ENCODE measurements at regions not wholly inside any gene's neighbourhood (a gene's known extent, or its start where the extent isn't known, plus 50 kb on each side); places are given as distances from the start of the nearest gene placed in this dataset.

DNA sequence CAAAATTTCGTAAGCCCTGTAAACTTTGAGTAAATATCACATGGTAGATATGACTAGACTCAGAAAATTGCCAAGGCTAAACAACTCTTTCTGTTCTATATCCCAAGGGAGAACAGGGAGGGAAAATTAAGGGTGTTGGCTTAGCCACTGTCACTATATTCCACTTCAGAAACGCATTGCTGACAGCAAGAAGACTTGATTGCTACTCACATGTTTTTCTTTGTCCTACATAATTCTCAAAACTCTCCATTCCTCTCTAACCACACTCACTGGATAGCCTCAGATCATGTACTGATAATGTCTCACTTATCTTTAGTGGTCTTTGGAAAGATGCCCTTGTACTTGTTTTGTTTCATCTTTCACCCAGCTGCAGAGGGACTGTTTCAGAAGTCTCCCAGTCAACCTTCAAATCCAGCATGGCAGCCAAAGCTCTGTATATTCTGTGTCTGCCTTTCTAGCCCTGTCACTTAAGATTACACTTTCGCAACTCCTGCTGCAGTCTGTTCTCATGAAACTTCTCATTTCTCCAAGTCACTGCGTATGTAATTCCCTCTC, 582.4 kb upstream of the FZD8 start:
- peak; percentile 53 for DNase-seq (ENCODE audit: low read depth)

- no peak for DNase-seq (ENCODE audit: low read depth)
Observed at GRCh38 chr10:36221101-36221500, 579.0 kb upstream of the FZD8 start.

- no peak for DNase-seq (ENCODE audit: low read depth)
Observed at GRCh38 chr10:36220151-36220550, 578.1 kb upstream of the FZD8 start.

- DNase-seq (ENCODE audit: low read depth) = no peak
Observed at GRCh38 chr10:36211856-36212255, 569.8 kb upstream of the FZD8 start.

GRCh38 chr10:36209480-36209879, 567.4 kb upstream of the FZD8 start:
- DNase-seq (ENCODE audit: low read depth) = no peak

- DNase-seq (ENCODE audit: low read depth) = no peak
Observed at GRCh38 chr10:36202881-36203280, 560.8 kb upstream of the FZD8 start.

DNA sequence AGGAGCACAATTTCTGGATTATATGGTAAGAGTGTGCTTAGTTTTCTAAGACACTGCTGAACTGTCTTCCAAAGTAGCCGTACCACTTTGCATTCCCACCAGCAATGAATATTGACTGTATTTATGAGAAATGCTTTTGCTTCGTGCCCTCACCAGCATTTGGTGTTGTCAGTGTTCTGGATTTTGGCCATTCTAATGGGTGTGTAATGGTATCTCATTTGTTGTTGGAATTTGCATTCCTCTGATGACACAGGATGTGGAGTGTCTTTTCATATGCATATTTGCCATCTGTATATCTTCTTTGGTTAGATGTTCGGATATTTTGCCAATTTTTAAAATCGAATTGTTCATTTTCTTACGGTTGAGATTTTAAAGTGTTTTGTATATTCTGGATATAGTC, 558.5 kb upstream of the FZD8 start:
- DNase-seq (ENCODE audit: low read depth) = peak; percentile 6

DNA sequence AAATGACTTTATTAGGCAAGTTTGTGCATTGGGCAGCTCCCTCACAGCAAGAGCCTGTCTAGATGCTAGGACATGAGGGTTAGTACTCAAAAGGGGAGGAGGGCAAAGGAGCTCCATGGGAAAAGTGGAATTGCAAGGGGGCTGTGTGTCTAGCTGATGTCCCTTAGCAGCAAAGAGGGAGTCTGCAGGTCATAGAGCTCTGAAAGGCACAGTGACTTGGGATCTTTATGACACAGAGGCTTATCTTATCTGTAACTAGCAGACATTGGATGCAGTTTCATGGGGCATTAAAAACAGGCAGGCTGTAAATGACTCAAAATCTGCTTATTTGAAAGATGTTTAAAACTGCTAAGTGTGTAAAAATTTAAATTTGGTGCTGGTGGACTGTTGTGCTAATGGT, 556.2 kb upstream of the FZD8 start:
- DNase-seq (ENCODE audit: low read depth) = no peak

DNA sequence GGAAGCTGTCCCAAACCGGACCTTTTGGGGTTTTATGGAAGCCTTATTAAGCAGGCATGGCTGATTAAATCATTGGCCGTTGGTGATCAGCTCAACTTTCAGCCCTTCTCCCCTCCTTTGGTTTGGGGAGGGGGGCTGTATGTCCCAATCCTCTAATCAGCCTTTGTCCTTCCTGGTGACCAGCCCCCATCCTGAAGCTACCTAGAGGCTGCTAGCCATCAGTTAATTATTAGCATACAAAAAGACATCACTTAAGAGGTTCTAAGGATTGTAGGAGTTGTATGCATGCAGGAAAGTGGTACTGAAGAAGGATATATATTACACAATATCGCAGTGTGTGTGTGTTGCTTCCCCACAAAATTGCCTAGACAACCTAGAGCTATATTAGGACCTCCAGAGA, 553.3 kb upstream of the FZD8 start:
- DNase-seq (ENCODE audit: low read depth) = no peak

DNA sequence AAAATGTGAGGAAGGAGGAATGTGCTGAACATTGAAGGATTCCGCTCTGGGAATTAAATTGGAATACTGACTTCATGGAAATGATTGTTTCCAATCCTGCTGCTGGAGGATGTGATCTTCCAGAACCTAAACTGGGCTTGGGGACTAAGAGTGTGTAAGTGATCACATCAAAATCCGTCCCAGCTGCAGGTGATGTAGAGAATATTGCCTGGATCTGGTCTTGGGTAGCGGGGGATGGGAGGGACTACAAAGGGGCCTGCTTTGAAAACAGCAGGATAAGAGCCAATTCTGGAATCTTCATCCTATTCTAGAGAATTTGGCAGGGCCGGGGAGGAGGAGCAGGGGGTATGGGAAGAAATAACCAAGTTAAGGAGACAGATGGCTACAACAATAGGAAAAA, 552.2 kb upstream of the FZD8 start:
- DNase-seq (ENCODE audit: low read depth) = no peak

GRCh38 chr10:36191009-36191408, 548.9 kb upstream of the FZD8 start:
- DNase-seq (ENCODE audit: low read depth) = no peak

DNA sequence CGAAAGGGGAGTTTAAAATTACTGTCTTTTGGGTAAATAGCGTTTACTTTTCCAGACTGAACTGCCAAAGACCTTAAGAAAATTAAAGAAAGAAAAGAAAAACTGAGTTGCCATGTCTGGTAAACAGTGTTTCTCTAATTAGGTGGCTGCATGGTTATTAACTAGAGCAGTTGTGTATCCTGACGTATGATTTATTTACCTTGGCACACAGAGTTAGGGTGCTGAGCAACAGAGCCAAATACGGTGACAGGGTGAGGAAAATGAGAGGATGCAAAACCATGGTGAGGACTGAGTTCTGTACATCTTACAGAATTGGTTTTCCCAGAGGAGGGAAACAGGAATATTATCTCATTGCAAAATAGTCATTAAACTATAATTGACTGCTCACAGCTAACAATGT, 546.4 kb upstream of the FZD8 start:
- DNase-seq (ENCODE audit: low read depth) = no peak

DNA sequence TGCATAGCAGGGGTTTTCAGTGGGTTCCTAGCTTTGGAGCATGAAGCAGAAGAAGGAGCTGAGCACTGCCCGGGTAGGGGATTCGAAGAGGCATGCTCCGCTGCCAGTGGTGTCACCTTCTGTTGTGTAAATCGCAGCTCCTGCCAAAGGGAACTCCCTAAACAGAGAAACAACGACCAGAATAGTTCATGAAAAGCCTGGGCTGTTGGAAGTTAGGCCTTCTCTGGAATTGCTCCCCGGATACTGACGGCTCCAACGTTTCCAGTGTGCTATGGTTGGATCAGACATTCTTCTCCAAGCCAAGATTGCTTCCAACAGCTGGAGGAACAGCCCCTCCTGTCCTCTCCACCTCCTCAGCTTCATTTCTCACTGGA, 546.0 kb upstream of the FZD8 start:
- no peak for DNase-seq (ENCODE audit: low read depth)

DNA sequence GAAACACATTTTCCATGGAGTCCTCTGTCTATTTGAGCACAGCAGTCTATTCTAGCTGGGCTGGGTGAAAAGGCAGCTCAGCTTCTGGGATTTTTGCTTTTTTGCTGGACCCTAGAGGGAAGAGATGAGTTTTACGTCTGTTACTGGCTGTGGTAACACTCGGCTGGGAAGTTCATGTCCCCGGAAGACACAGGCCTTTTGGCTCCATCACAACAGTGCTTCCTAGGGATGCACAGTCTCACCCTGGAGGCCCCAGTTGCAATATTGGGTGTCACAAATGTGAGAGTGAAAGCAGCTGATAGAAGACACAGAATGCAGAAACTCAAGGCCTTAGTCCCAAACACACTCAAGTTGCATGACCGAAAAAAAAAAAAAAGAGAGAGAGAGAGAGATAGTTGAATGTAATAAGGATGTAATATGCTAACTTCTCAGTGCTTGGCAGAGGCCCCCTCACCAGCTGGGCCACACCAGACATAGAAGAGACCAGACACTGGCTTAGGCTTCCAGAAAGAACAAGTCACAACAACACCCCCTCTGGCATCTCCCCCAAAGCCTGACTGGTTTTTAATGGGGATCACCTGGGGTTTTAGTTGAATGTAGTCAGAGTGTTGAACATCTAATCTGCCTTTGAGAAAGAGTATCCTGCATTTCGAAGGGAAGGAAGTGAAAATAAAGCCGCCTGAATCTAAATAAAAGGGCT, 545.4 kb upstream of the FZD8 start:
- no peak for DNase-seq (ENCODE audit: low read depth)

DNA sequence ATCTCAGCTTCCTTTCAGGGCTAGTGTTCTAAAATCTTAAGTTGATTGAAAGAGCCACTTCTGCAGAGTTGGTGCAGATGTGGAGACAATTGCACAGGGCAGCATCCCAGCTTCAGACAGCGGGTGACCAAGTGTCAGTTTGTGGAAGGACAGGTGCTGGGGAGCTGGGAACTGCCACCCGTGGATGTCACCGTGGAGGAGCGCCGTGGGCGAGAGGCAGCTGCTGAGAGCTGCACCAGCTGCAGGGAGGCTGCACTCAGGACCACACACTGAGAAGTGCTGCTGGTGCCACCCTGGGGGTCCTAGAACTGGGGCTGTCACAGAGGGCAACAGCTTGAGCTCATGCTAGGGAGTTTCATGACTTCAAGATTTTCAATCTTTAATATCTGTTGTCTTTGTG, 543.0 kb upstream of the FZD8 start:
- DNase-seq (ENCODE audit: low read depth) = no peak

DNA sequence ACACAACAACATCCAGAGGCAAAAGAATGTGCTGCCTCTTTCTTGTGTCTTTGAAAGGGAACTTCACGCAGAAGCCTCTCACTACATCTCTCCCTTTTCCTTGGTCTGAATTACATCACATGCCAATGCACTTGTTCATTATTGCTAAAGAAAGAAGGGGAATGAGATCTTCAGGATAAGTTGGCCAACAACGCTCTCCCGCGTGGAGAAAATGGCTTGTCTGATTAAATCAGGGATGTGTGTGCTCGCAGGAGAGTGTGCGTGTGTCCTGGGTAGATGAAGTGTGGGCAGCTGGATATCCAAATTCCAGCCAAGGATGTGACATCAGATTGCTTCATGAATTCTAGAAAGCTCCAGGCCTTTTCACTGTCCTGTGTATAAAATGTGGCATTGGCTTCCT, 541.6 kb upstream of the FZD8 start:
- peak; percentile 45 for DNase-seq (ENCODE audit: low read depth)

DNA sequence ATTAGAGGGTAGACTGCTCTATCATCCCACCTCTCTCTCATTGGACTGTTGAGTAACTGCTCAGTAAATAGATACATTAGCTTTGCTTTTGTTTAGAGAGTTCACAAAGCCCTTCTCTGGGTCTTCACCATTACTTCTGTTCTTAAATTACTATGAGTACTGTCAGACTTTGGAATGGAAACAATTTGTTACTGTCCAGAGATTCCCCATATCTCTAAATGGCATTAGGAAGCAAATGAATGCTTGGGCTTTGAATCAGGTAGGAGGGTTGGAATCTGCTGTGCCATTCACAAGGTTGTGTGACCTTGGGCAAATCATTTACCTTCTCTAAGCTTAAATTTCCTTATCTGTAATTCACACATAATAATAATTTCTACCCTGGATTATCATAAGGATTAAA, 541.0 kb upstream of the FZD8 start:
- DNase-seq (ENCODE audit: low read depth) = peak; percentile 42

DNA sequence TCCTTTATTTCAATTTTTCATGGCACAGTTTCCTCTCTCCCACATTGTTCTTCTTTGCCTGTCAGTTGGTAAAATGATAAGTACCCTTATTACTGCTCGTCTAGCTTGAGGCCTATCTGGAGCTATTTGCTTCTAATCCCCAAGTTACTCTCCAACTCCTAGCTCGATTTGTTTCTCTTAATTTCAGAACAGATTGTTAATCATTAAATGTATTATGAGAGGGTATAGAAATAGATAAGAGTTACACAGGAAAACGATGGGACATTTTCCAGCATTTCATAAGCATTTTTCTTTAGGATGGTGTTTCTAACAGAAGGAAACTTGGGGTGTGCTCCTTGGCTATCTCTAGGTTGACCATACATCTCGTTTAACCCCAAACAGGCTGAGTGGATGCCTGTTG, 540.5 kb upstream of the FZD8 start:
- DNase-seq (ENCODE audit: low read depth) = no peak

GRCh38 chr10:36182179-36182566, 540.1 kb upstream of the FZD8 start:
- DNase-seq (ENCODE audit: low read depth) = peak; percentile 17

DNA sequence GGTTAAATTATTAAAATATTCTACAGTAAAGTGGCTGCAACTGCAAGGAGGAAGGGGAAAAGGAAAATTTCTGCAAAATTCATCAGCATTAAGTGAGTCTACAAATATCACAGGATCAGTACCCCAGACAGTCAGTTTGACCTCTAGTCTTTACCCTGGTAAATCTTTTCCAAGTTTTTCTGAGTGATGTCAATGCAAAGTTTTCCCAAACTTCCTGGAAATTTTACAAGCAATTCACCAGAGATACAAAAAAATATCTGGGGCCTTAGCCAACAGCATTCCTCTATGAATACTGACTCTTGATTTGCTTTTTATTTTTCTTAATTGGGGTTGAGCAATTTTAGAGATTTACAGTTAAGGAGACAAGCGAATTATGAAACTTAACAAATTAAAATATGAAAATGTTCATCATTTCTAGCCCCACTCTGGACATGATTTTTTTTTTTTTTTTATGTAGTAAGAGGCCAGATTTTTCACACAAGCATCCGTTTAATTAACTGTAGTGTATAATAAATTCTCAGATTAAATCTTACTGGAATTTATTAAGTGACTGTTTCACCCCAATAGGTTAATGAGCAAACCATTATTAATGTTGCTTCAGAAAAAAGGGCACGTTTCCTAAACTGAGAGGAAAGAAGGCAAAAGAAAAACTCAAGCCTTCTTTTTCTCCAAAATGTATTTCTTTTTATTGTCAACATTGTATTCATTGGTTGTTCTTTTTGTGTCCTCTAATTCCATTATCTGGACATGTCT, 539.5 kb upstream of the FZD8 start:
- peak; percentile 83 for DNase-seq (ENCODE audit: low read depth)

DNA sequence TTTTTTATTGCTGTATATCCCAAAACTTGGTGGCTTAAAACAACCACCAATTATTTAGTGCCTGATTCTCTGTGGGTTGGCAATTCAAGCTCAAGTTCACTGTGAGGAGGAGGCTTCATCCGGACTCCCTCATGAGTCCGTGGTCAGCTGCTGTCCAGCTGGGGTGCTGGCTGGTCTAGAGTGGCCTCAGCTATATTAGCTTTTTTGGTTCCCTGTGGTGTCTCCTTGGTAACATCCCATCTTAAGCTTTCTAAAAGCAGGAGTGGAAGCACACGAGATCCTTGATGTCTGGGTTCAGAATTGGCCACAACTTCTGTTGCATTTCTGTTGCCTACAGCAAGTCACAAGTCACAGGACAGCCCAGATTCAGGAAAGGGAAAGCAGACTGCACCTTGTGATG, 536.5 kb upstream of the FZD8 start:
- DNase-seq (ENCODE audit: low read depth) = no peak

GRCh38 chr10:36177071-36177470, 535.0 kb upstream of the FZD8 start:
- no peak for DNase-seq (ENCODE audit: low read depth)

DNA sequence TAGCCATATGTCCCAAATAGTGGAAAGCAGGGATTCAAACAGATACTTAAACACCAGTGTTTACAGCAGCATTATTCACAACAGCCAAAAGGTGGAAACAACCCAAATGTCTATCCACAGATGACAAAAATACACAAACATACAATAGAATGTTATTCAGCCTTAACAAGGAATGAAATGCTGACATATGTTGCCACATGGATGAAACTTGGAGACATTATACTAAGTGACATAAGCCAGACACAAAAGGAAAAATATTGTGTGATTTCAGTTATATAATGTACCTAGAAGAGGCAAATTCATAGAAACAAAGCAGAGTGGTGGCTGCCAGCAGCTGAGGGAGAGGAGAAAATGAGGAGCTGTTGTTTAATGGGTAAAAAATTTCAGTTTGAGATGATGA, 533.9 kb upstream of the FZD8 start:
- no peak for DNase-seq (ENCODE audit: low read depth)

DNA sequence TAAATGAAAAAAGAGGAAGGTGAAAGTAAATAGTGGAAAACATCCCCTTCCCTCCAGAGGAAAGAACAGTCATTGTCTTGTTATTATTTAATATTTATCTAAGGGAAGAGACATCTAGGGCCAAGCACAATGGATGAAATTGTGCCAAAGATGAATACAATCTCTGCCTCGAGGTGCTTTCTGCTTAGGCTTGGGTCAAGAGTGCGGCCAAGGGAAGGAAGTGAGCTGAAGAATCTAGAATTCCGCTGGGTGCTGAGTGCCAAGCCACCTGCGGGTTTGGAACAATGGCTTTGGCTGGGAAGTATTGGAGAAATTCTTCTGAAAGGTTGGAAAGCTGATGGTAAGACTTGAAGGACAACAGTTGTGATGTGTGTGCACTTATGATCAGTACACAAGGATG, 531.3 kb upstream of the FZD8 start:
- no peak for DNase-seq (ENCODE audit: low read depth)
